Activated CD8-positive, alpha-beta memory T cell treated with anti-CD3 and anti-CD28 coated beads, Interleukin-2, amount 50 U/mL, for 24 hours (primary cell): ENCODE measurements at regions not wholly inside any gene's neighbourhood (a gene's known extent, or its start where the extent isn't known, plus 50 kb on each side); places are given as distances from the start of the nearest gene placed in this dataset.

ENCODE experiments used
- DNase-seq: peaks from one replicate; pipeline ENCODE4 v3.0.0-alpha.2; 2020; ENCODE audit errors: extremely low read depth

GRCh38 chr18:46321955-46322354 lies 217.8 kb downstream of the HAUS1 start:
- no peak for DNase-seq

GRCh38 chr18:46322411-46322891 lies 218.3 kb downstream of the HAUS1 start:
- no peak for DNase-seq

GRCh38 chr18:46322941-46323340 lies 218.8 kb downstream of the HAUS1 start:
- DNase-seq = no peak

- DNase-seq = no peak
Measured at GRCh38 chr18:46324087-46324955, 220.1 kb downstream of the HAUS1 start.

GRCh38 chr18:46325895-46326294 lies 221.7 kb downstream of the HAUS1 start:
- DNase-seq = no peak

GRCh38 chr18:46329736-46330246 lies 225.6 kb downstream of the HAUS1 start:
- no peak for DNase-seq

GRCh38 chr18:46331316-46331715 lies 227.1 kb downstream of the HAUS1 start:
- DNase-seq = no peak

- no peak for DNase-seq
Measured at GRCh38 chr18:46332286-46332801, 228.2 kb downstream of the HAUS1 start.

- no peak for DNase-seq
Measured at GRCh38 chr18:46332921-46333341, 228.7 kb downstream of the HAUS1 start.

GRCh38 chr18:46333431-46334135 lies 229.4 kb downstream of the HAUS1 start:
- DNase-seq = no peak

GRCh38 chr18:46334868-46335281 lies 230.7 kb downstream of the HAUS1 start:
- no peak for DNase-seq

GRCh38 chr18:46335534-46336101 lies 231.4 kb downstream of the HAUS1 start:
- DNase-seq = no peak

- DNase-seq = no peak
Measured at GRCh38 chr18:46336278-46337111, 232.3 kb downstream of the HAUS1 start.

- no peak for DNase-seq
Measured at GRCh38 chr18:46337271-46337670, 233.1 kb downstream of the HAUS1 start.

GRCh38 chr18:46338205-46338604 lies 234.0 kb downstream of the HAUS1 start:
- no peak for DNase-seq

- no peak for DNase-seq
Measured at GRCh38 chr18:46338766-46339165, 234.6 kb downstream of the HAUS1 start.

- DNase-seq = no peak
Measured at GRCh38 chr18:46340716-46341115, 236.5 kb downstream of the HAUS1 start.

GRCh38 chr18:46341986-46342525 lies 237.9 kb downstream of the HAUS1 start:
- DNase-seq = no peak

- DNase-seq = no peak
Measured at GRCh38 chr18:46343456-46343855, 239.3 kb downstream of the HAUS1 start.

- no peak for DNase-seq
Measured at GRCh38 chr18:46343931-46344372, 239.8 kb downstream of the HAUS1 start.
